ENCODE measurements at regions not wholly inside any gene's neighbourhood (a gene's known extent, or its start where the extent isn't known, plus 50 kb on each side); places are given as distances from the start of the nearest gene placed in this dataset.

- no peaks in the 10 kb centered on the region for H3K36me3 ChIP-seq (ENCODE audit: control insufficient read depth in 4 of 4, insufficient read depth in 3 of 4, low read depth in 1 of 4, low read length in 3 of 4)
These were observed 70.8 kb downstream of the YTHDF1 start for GRCh38 chr20:63145156-63145555.

DNA sequence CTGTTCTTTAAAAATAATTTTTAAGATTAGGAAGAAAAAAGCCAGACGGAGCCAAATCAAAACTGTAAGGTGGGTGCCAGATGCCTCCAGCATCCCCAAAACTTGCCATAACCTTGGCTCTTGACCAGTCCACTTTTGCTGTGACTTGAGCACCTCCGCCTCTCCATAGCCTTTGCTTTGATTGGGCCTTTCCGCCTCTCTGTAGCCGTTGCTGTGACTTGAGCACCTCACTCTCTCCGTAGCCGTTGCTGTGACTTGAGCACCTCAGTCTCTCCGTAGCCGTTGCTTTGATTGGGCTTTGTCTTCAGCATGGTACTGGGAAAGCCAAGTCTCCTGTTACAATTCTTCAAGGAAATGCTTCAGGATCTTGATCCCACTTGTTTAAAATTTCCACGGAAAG, 73.0 kb downstream of the YTHDF1 start:
- WGBS: 83% methylated on average over 9 of the region's 9 CpGs
- Histone ChIP-seq H3K27me3 (ENCODE audit: control insufficient read depth in 4 of 4, insufficient read depth in 4 of 4, low read length in 3 of 4) (peaks cover 0 to 10% (median 0%) of the 10 kb centered on the region in 4 donors), H3K9me3 (ENCODE audit: control insufficient read depth in 4 of 4, low read length in 3 of 4) (peaks cover 0 to 10% (median 4%) of the 10 kb centered on the region in 4 donors), H3K4me3 (ENCODE audit: low read depth in 1 of 3, low read length in 3 of 3) (no peak overlapping the region), H3K4me1 (ENCODE audit: control insufficient read depth in 4 of 4, insufficient read depth in 4 of 4, low read length in 3 of 4) (no peaks in the 10 kb centered on the region), H3K9ac (ENCODE audit: low read depth in 1 of 2, low read length in 2 of 2) (no peak overlapping the region), H3K27ac (ENCODE audit: low read depth in 1 of 2, low read length in 2 of 2) (no peak overlapping the region), H3K36me3 (ENCODE audit: control insufficient read depth in 4 of 4, insufficient read depth in 3 of 4, low read depth in 1 of 4, low read length in 3 of 4) (no peaks in the 10 kb centered on the region)
- TF ChIP-seq FOXA2 (IDR thresholded peaks at IDR 0.05) (no peak), JUND (IDR thresholded peaks at IDR 0.05) (no peak), YY1 (IDR thresholded peaks at IDR 0.05) (no peak), RAD21 (IDR thresholded peaks at IDR 0.05) (no peak), HNF4G (IDR thresholded peaks at IDR 0.05) (no peak)
- no peak for DNase-seq (ENCODE audit: low spot score)

More at GRCh38 chr20:63145156-63145555, 70.8 kb downstream of the YTHDF1 start:
- 53% methylated on average over 4 of the region's 4 CpGs for WGBS
- TF ChIP-seq, protein P1, sequence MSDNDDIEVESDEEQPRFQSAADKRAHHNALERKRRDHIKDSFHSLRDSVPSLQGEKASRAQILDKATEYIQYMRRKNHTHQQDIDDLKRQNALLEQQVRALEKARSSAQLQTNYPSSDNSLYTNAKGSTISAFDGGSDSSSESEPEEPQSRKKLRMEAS (IDR thresholded peaks at IDR 0.05): no peak
- TF ChIP-seq YY1 (IDR thresholded peaks at IDR 0.05) (no peak), HNF4G (IDR thresholded peaks at IDR 0.05) (no peak), ATF3 (IDR thresholded peaks at IDR 0.05) (no peak), RXRA (IDR thresholded peaks at IDR 0.05) (no peak), ZBTB33 (IDR thresholded peaks at IDR 0.05) (no peak), JUND (IDR thresholded peaks at IDR 0.05) (no peak), REST (IDR thresholded peaks at IDR 0.05) (no peak), TAF1 (conservative IDR thresholded peaks at IDR 0.05) (no peak), FOXA1 (IDR thresholded peaks at IDR 0.05) (no peak), GABPA (IDR thresholded peaks at IDR 0.05 in 1 of 2, conservative IDR thresholded peaks at IDR 0.05 in 1 of 2) (no peak), HNF4A (conservative IDR thresholded peaks at IDR 0.05) (no peak)
- H3K27me3 ChIP-seq (ENCODE audit: control insufficient read depth in 4 of 4, insufficient read depth in 4 of 4, low read length in 3 of 4): peaks cover 0 to 6% (median 4%) of the 10 kb centered on the region in 4 donors
- no peak overlapping the region for H3K4me3 ChIP-seq (ENCODE audit: low read depth in 1 of 3, low read length in 3 of 3)
- H3K4me1 ChIP-seq (ENCODE audit: control insufficient read depth in 4 of 4, insufficient read depth in 4 of 4, low read length in 3 of 4): no peaks in the 10 kb centered on the region
- H3K9me3 ChIP-seq (ENCODE audit: control insufficient read depth in 4 of 4, low read length in 3 of 4): peaks cover 1 to 16% (median 8%) of the 10 kb centered on the region in 4 donors
- no peak for DNase-seq (ENCODE audit: low spot score)
- H3K9ac ChIP-seq (ENCODE audit: low read depth in 1 of 2, low read length in 2 of 2): no peak overlapping the region
- no peak overlapping the region for H3K27ac ChIP-seq (ENCODE audit: low read depth in 1 of 2, low read length in 2 of 2)
